IMR-90 (cell line): ENCODE measurements at regions not wholly inside any gene's neighbourhood (a gene's known extent, or its start where the extent isn't known, plus 50 kb on each side); places are given as distances from the start of the nearest gene placed in this dataset.

Experiments
- ATAC-seq: fragments of 200-7000 bp; cut with Tn5 transposase; 2 replicates; pipeline ENCODE4 v1.9.1; 2020; ENCODE audit warnings: low read depth, mild to moderate bottlenecking, moderate library complexity
- BruUV-seq: library from RNA; stranded (reverse); fragments of 400-500 nt; replicated peaks from 2 replicates; lab custom pipeline; 2021; lab: Mats Ljungman, UMichigan
- CTCF ChIA-PET: fragments of 300-600 bp; formaldehyde crosslinking; extraction: SDS; loops from one replicate; lab custom pipeline; 2021; ENCODE audit warnings: antibody characterized with exemption; lab: Yijun Ruan, JAX
- POLR2A ChIA-PET: fragments of 300-600 bp; sonication (Branson Sonifier 250); formaldehyde crosslinking; loops from one replicate; lab custom pipeline; 2022; ENCODE audit warnings: antibody characterized with exemption; ENCODE audit not compliant: unreplicated experiment; lab: Charles Lee
- DNase-seq: peaks from one replicate; pipeline ENCODE4 v3.0.0; 2013
- H2AFZ ChIP-seq: replicated peaks from 2 replicates; pipeline ENCODE3; 2013; ENCODE audit warnings: low read length, mild to moderate bottlenecking; ENCODE audit not compliant: poor library complexity
- H2AK5ac ChIP-seq: 2 replicates; pipeline ENCODE4 v1.6.1; 2013; ENCODE audit warnings: low read depth, low read length, inconsistent platforms
- H2AK9ac ChIP-seq: replicated peaks from 2 replicates; pipeline ENCODE3; 2013; ENCODE audit warnings: mild to moderate bottlenecking, low read depth, low read length, moderate library complexity; ENCODE audit not compliant: poor library complexity
- H2BK120ac ChIP-seq: 2 replicates; pipeline ENCODE4 v1.6.1; 2013; ENCODE audit warnings: low read depth, low read length, inconsistent platforms
- H2BK15ac ChIP-seq: 3 replicates; pipeline ENCODE4 v1.6.1; 2013; ENCODE audit warnings: low read depth, low read length, inconsistent platforms
- H2BK20ac ChIP-seq: 2 replicates; pipeline ENCODE4 v1.6.1; 2013; ENCODE audit warnings: low read depth, mild to moderate bottlenecking, inconsistent platforms, low read length, moderate library complexity
- H2BK5ac ChIP-seq: 2 replicates; pipeline ENCODE4 v1.6.1; 2013; ENCODE audit warnings: mild to moderate bottlenecking, low read depth, low read length, inconsistent platforms; ENCODE audit not compliant: poor library complexity, severe bottlenecking
- H3K14ac ChIP-seq: replicated peaks from 2 replicates; pipeline ENCODE4 v1.6.1; 2013; ENCODE audit warnings: low read depth, low read length, inconsistent platforms
- H3K18ac ChIP-seq: 2 replicates; pipeline ENCODE4 v1.6.1; 2013; ENCODE audit warnings: low read depth, low read length, control low read depth
- H3K23ac ChIP-seq: 2 replicates; pipeline ENCODE4 v1.6.1; 2013; ENCODE audit warnings: low read depth, low read length, inconsistent platforms
- H3K27ac ChIP-seq: 2 replicates; pipeline ENCODE4 v1.5.1; 2013; ENCODE audit warnings: mild to moderate bottlenecking, control low read depth, low read length; ENCODE audit not compliant: insufficient read depth
- H3K27me3 ChIP-seq: 2 replicates; pipeline ENCODE4 v1.6.1; 2013; ENCODE audit warnings: low read length; ENCODE audit not compliant: control insufficient read depth, insufficient read depth
- H3K36me3 ChIP-seq: 2 replicates; pipeline ENCODE4 v1.6.1; 2013; ENCODE audit warnings: low read length, mixed read lengths; ENCODE audit not compliant: control insufficient read depth, insufficient read depth
- H3K4ac ChIP-seq: 2 replicates; pipeline ENCODE4 v1.6.1; 2013; ENCODE audit warnings: low read depth, low read length, inconsistent platforms
- H3K4me1 ChIP-seq: 2 replicates; pipeline ENCODE4 v1.6.1; 2013; ENCODE audit warnings: low read length, mixed read lengths; ENCODE audit not compliant: control insufficient read depth, insufficient read depth
- H3K4me2 ChIP-seq: 2 replicates; pipeline ENCODE4 v1.6.1; 2013; ENCODE audit warnings: low read depth, mild to moderate bottlenecking, control low read depth, low read length, moderate library complexity
- H3K4me3 ChIP-seq: 2 replicates; pipeline ENCODE4 v1.5.1; 2013; ENCODE audit warnings: low read depth, mild to moderate bottlenecking, control low read depth, low read length, moderate library complexity; ENCODE audit not compliant: insufficient read depth
- H3K56ac ChIP-seq: 2 replicates; pipeline ENCODE4 v1.6.1; 2013; ENCODE audit warnings: low read length, inconsistent platforms; ENCODE audit not compliant: insufficient read depth; ENCODE audit errors: extremely low read depth
- H3K79me1 ChIP-seq, 2 experiments: 2 replicates each; pipeline ENCODE4 v1.6.1; 2013; ENCODE audit warnings: low read length in 2 of 2, inconsistent platforms in 1 of 2, low read depth in 1 of 2
- H3K9ac ChIP-seq: 2 replicates; pipeline ENCODE4 v1.6.1; 2013; ENCODE audit warnings: low read depth, low read length, control low read depth
- H3K9me1 ChIP-seq: 2 replicates; pipeline ENCODE4 v1.6.1; 2013; ENCODE audit warnings: low read length, inconsistent platforms; ENCODE audit not compliant: insufficient read depth
- H3K9me3 ChIP-seq: 2 replicates; pipeline ENCODE4 v1.6.1; 2013; ENCODE audit warnings: low read length; ENCODE audit not compliant: control insufficient read depth, insufficient read depth
- H4K20me1 ChIP-seq: 2 replicates; pipeline ENCODE4 v1.6.1; 2013; ENCODE audit warnings: low read length, inconsistent platforms; ENCODE audit not compliant: insufficient read depth
- H4K5ac ChIP-seq: 2 replicates; pipeline ENCODE4 v1.6.1; 2013; ENCODE audit warnings: mild to moderate bottlenecking, low read depth, low read length, control low read depth
- H4K8ac ChIP-seq, 2 experiments: 2 replicates each; pipeline ENCODE4 v1.6.1; 2013; ENCODE audit warnings: low read depth in 2 of 2, low read length in 2 of 2, control low read depth in 1 of 2, inconsistent platforms in 1 of 2
- H4K91ac ChIP-seq: 2 replicates; pipeline ENCODE4 v1.6.1; 2013; ENCODE audit warnings: low read depth, low read length, inconsistent platforms; ENCODE audit not compliant: insufficient read depth
- CEBPB ChIP-seq: IDR thresholded peaks from 2 replicates; pipeline ENCODE4 v1.6.1; 2012; ENCODE audit warnings: low read depth, low read length, improper control_type of control experiment
- CHD1 ChIP-seq: IDR thresholded peaks from 2 replicates; pipeline ENCODE4 v1.6.1; 2012; ENCODE audit warnings: low read depth, low read length, improper control_type of control experiment
- CTCF ChIP-seq: conservative IDR thresholded peaks from 2 replicates; pipeline ENCODE4 v1.5.1; 2012; ENCODE audit warnings: mild to moderate bottlenecking, low read depth, low read length, improper control_type of control experiment
- NFE2L2 ChIP-seq: fragments of 150-350 bp; IDR thresholded peaks from 2 replicates; pipeline ENCODE4 v1.6.1; 2016; ENCODE audit warnings: low read depth, mild to moderate bottlenecking, low read length
- POLR2A ChIP-seq: IDR thresholded peaks from 2 replicates; pipeline ENCODE4 v1.6.1; 2012; ENCODE audit warnings: mild to moderate bottlenecking, low read depth, low read length
- RCOR1 ChIP-seq: IDR thresholded peaks from 2 replicates; pipeline ENCODE4 v1.6.1; 2012; ENCODE audit warnings: mild to moderate bottlenecking, low read length, improper control_type of control experiment; ENCODE audit not compliant: insufficient replicate concordance
- SMC3 ChIP-seq: fragments of 150-350 bp; IDR thresholded peaks from 2 replicates; pipeline ENCODE4 v1.6.1; 2016; ENCODE audit warnings: low read depth, mild to moderate bottlenecking, antibody characterized with exemption, low read length, moderate library complexity
- WGBS, 2 experiments: methylation state at CpG; one replicate each; pipeline versions ENCODE4 v1.1.5 to v1.1.7; 2013; ENCODE audit warnings: missing lambda C conversion rate in 2 of 2; ENCODE audit not compliant: insufficient read length in 1 of 2; ENCODE audit errors: extremely low coverage in 2 of 2; 5-methylcytosine and 5-hydroxymethylcytosine counted together
- dilution Hi-C: fragments of 300-500 bp; cut with HindIII; formaldehyde crosslinking; loops from one replicate; pipeline ENCODE4 v1.14.3; 2018; ENCODE audit warnings: low sequenced_read_pairs; ENCODE audit not compliant: unreplicated experiment
- in situ Hi-C: fragments of 300-500 bp; cut with MboI; formaldehyde crosslinking; loops from 3 replicates; pipeline ENCODE4 v1.14.3; 2019; ENCODE audit warnings: low sequenced_read_pairs, inconsistent platforms, mixed read lengths
- intact Hi-C: fragments of 100-400 bp; cut with micrococcal nuclease; formaldehyde crosslinking; loops from 2 replicates; pipeline ENCODE4 v1.10.0; 2022
- TF ChIP-seq, protein P1 (sequence below): fragments of 150-350 bp; IDR thresholded peaks from 2 replicates; pipeline ENCODE4 v1.6.1; 2017; ENCODE audit warnings: mild to moderate bottlenecking, antibody characterized with exemption, low read length, low read depth

- Histone ChIP-seq H3K18ac (no peak overlapping the region), H2AK5ac (no peak overlapping the region), H3K4me2 (no peak overlapping the region), H2AK9ac (no peak overlapping the region), H2BK20ac (no peak overlapping the region), H3K4me3 (no peak overlapping the region), H3K14ac (no peak overlapping the region), H2AFZ (no peak overlapping the region), H4K91ac (no peak overlapping the region), H2BK15ac (no peak overlapping the region), H4K5ac (no peak overlapping the region), H3K4me1 (no peaks in the 10 kb centered on the region), H3K9me3 (no peaks in the 10 kb centered on the region), H2BK5ac (no peak overlapping the region), H3K56ac (no peak overlapping the region), H3K9ac (no peak overlapping the region), H2BK120ac (no peak overlapping the region), H3K9me1 (no peaks in the 10 kb centered on the region), H3K27ac (no peak overlapping the region), H3K4ac (no peak overlapping the region), H3K23ac (no peak overlapping the region), H4K20me1 (no peaks in the 10 kb centered on the region), H3K36me3 (no peaks in the 10 kb centered on the region), H3K27me3 (no peaks in the 10 kb centered on the region), H3K79me1 (no peaks in the 10 kb centered on the region), H4K8ac (no peak overlapping the region)
- ATAC-seq (no peak), DNase-seq (no peak)
- in situ Hi-C loops (no loop called here), dilution Hi-C loops (no loop called here), intact Hi-C loops (no loop called here)
- WGBS, 2 experiments = 70% methylated on average over 3 of the region's 11 CpGs; no CpG with 5 or more reads in 1 of the 2 experiments
- ChIA-PET CTCF (no interaction called here), POLR2A (no interaction called here)
- TF ChIP-seq, protein P1, sequence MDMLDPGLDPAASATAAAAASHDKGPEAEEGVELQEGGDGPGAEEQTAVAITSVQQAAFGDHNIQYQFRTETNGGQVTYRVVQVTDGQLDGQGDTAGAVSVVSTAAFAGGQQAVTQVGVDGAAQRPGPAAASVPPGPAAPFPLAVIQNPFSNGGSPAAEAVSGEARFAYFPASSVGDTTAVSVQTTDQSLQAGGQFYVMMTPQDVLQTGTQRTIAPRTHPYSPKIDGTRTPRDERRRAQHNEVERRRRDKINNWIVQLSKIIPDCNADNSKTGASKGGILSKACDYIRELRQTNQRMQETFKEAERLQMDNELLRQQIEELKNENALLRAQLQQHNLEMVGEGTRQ = no peak
- TF ChIP-seq CEBPB = no peak
- TF ChIP-seq POLR2A = no peak
- TF ChIP-seq CTCF = no peak
- TF ChIP-seq RCOR1 = no peak
- TF ChIP-seq SMC3 = no peak
- no peak for TF ChIP-seq CHD1
- TF ChIP-seq NFE2L2 = no peak
- BruUV-seq = no TSS peak
These were observed 800.6 kb upstream of the MAP3K7 start for GRCh38 chr6:91387290-91388059.
